Testis (tissue), 2 donors: ENCODE measurements at regions not wholly inside any gene's neighbourhood (a gene's known extent, or its start where the extent isn't known, plus 50 kb on each side); places are given as distances from the start of the nearest gene placed in this dataset.

Source experiments
- CTCF ChIP-seq, 3 experiments: fragments of 450-650 bp in 2 of 3; fragments of 200-600 bp in 1 of 3; sonication (generic) in 1 of 3; IDR thresholded peaks; one replicate each; pipeline ENCODE4 v1.5.1; 2016 to 2019; ENCODE audit warnings: antibody characterized with exemption in 3 of 3, mild to moderate bottlenecking in 2 of 3, moderate library complexity in 1 of 3
- POLR2A ChIP-seq: fragments of 450-650 bp; IDR thresholded peaks from one replicate; pipeline ENCODE4 v1.6.1; 2017; ENCODE audit warnings: antibody characterized with exemption, mild to moderate bottlenecking, moderate library complexity

- TF ChIP-seq CTCF (IDR thresholded peaks at IDR 0.05), result no peak
- TF ChIP-seq POLR2A, result no peak
Observed at GRCh38 chr19:28971049-28971448, 241.9 kb downstream of the UQCRFS1 start.
